HepG2 (cell line): ENCODE measurements at regions not wholly inside any gene's neighbourhood (a gene's known extent, or its start where the extent isn't known, plus 50 kb on each side); places are given as distances from the start of the nearest gene placed in this dataset.
A peak's percentile ranks its signal among the peaks of the same experiment; 100 is the strongest.

Experiments
- BCL6 ChIP-seq: IDR thresholded peaks from 2 replicates; pipeline ENCODE4 v1.6.1; 2016; ENCODE audit warnings: missing genetic modification reagents, missing compliant biosample characterization
- GMEB2 ChIP-seq: IDR thresholded peaks from 2 replicates; pipeline ENCODE4 v1.6.1; 2016; ENCODE audit warnings: missing biosample characterization, missing genetic modification reagents, low read depth
- MYC ChIP-seq: sonication (generic); formaldehyde crosslinking; IDR thresholded peaks from 2 replicates; pipeline ENCODE4 v1.9.0; 2021; ENCODE audit warnings: missing genetic modification reagents, borderline replicate concordance
- ZNF776 ChIP-seq: sonication (generic); formaldehyde crosslinking; IDR thresholded peaks from 2 replicates; pipeline ENCODE4 v1.4.0; 2020; ENCODE audit warnings: mild to moderate bottlenecking, missing genetic modification reagents
- TF ChIP-seq, protein P1 (sequence below): sonication (generic); formaldehyde crosslinking; IDR thresholded peaks from 2 replicates; pipeline ENCODE4 v1.5.0; 2020; ENCODE audit warnings: mild to moderate bottlenecking, missing genetic modification reagents, moderate library complexity

GRCh38 chr4:3823496-3824341 lies 57.5 kb downstream of the ADRA2C start:
- no peak for TF ChIP-seq ZNF776 (CRISPR knock-in tag)
- TF ChIP-seq GMEB2, result no peak
- TF ChIP-seq BCL6 (CRISPR knock-in tag), result no peak
- peak; percentile 56; the same call in 1 of the 2 replicates for TF ChIP-seq MYC (CRISPR knock-in tag)
- TF ChIP-seq, protein P1, sequence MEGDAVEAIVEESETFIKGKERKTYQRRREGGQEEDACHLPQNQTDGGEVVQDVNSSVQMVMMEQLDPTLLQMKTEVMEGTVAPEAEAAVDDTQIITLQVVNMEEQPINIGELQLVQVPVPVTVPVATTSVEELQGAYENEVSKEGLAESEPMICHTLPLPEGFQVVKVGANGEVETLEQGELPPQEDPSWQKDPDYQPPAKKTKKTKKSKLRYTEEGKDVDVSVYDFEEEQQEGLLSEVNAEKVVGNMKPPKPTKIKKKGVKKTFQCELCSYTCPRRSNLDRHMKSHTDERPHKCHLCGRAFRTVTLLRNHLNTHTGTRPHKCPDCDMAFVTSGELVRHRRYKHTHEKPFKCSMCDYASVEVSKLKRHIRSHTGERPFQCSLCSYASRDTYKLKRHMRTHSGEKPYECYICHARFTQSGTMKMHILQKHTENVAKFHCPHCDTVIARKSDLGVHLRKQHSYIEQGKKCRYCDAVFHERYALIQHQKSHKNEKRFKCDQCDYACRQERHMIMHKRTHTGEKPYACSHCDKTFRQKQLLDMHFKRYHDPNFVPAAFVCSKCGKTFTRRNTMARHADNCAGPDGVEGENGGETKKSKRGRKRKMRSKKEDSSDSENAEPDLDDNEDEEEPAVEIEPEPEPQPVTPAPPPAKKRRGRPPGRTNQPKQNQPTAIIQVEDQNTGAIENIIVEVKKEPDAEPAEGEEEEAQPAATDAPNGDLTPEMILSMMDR (CRISPR knock-in tag), result no peak
